H1 (cell line): ENCODE measurements at regions not wholly inside any gene's neighbourhood (a gene's known extent, or its start where the extent isn't known, plus 50 kb on each side); places are given as distances from the start of the nearest gene placed in this dataset.

Experiments
- ASH2L ChIP-seq: fragments of 200-600, 300-600 bp; sonication (generic); IDR thresholded peaks from one replicate; pipeline ENCODE4 v1.7.1; 2017; ENCODE audit warnings: low read length
- EZH2 ChIP-seq: fragments of 200-600 bp; sonication (generic); IDR thresholded peaks from 2 replicates; pipeline ENCODE4 v1.7.1; 2012; ENCODE audit warnings: low read depth, mild to moderate bottlenecking, moderate library complexity, low read length, inconsistent platforms; ENCODE audit not compliant: severe bottlenecking
- SRF ChIP-seq: IDR thresholded peaks from 2 replicates; pipeline ENCODE4 v1.6.1; 2011; ENCODE audit warnings: mild to moderate bottlenecking, low read depth, low read length, moderate library complexity
- TCF12 ChIP-seq: IDR thresholded peaks from 2 replicates; pipeline ENCODE4 v1.6.1; 2011; ENCODE audit warnings: low read depth, mild to moderate bottlenecking, low read length
- TF ChIP-seq, protein P1 (sequence below): IDR thresholded peaks from 2 replicates; pipeline ENCODE4 v1.6.1; 2011; ENCODE audit warnings: low read length, improper control_type of control experiment
- TF ChIP-seq, protein P2 (sequence below): IDR thresholded peaks from 2 replicates; pipeline ENCODE4 v1.6.1; 2012; ENCODE audit warnings: inconsistent platforms
- TF ChIP-seq, protein P3 (sequence below): fragments of 300-600 bp; sonication (generic); IDR thresholded peaks from 2 replicates; pipeline ENCODE4 v1.7.1; 2012; ENCODE audit warnings: low read length, moderate library complexity, mild to moderate bottlenecking, inconsistent platforms; ENCODE audit not compliant: insufficient replicate concordance

DNA sequence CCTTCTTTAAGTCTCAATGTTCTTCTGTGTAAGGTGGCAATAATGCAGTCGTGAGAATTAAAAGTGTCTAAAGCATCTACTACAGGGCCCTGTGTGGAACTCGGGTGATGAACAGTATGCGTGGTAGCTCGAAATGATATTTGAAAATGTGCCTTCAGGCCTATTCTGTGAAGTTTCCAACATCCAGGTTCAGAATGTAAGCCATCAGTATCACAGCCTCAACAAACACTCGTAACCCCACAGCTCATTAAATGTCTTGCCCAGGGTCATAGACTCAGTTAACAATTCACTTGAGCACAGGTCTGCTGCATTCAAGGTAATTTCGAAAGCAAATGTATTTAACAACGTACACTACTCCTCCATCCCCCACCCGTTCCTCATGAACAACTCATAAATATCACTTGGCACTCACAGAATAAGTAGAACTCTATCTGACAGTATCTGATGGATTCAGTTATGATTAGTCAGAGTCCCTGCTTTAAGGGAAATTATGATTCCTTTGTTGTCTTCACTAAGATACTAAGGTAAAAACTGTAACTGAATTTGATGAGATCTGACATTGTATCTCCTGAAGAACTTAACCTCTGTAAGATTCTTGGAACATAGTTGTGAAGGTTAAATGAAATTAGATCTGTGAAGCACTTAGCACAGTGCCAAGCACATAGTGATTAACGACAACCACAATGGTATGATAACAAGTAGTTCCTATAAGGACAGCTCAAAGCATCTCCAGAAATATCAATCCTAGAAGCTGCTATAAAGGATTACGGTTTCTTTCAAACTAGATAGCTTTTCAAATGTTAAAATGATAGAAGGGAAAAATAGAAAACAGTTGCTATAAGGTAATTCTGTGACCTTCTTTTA, 642.3 kb downstream of the TBL1XR1 start (continued):
- TF ChIP-seq, protein P1, sequence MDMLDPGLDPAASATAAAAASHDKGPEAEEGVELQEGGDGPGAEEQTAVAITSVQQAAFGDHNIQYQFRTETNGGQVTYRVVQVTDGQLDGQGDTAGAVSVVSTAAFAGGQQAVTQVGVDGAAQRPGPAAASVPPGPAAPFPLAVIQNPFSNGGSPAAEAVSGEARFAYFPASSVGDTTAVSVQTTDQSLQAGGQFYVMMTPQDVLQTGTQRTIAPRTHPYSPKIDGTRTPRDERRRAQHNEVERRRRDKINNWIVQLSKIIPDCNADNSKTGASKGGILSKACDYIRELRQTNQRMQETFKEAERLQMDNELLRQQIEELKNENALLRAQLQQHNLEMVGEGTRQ: no peak
- TF ChIP-seq SRF (no peak), EZH2 (no peak), ASH2L (no peak), TCF12 (no peak)
- TF ChIP-seq, protein P2, sequence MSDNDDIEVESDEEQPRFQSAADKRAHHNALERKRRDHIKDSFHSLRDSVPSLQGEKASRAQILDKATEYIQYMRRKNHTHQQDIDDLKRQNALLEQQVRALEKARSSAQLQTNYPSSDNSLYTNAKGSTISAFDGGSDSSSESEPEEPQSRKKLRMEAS: no peak
- TF ChIP-seq, protein P3, sequence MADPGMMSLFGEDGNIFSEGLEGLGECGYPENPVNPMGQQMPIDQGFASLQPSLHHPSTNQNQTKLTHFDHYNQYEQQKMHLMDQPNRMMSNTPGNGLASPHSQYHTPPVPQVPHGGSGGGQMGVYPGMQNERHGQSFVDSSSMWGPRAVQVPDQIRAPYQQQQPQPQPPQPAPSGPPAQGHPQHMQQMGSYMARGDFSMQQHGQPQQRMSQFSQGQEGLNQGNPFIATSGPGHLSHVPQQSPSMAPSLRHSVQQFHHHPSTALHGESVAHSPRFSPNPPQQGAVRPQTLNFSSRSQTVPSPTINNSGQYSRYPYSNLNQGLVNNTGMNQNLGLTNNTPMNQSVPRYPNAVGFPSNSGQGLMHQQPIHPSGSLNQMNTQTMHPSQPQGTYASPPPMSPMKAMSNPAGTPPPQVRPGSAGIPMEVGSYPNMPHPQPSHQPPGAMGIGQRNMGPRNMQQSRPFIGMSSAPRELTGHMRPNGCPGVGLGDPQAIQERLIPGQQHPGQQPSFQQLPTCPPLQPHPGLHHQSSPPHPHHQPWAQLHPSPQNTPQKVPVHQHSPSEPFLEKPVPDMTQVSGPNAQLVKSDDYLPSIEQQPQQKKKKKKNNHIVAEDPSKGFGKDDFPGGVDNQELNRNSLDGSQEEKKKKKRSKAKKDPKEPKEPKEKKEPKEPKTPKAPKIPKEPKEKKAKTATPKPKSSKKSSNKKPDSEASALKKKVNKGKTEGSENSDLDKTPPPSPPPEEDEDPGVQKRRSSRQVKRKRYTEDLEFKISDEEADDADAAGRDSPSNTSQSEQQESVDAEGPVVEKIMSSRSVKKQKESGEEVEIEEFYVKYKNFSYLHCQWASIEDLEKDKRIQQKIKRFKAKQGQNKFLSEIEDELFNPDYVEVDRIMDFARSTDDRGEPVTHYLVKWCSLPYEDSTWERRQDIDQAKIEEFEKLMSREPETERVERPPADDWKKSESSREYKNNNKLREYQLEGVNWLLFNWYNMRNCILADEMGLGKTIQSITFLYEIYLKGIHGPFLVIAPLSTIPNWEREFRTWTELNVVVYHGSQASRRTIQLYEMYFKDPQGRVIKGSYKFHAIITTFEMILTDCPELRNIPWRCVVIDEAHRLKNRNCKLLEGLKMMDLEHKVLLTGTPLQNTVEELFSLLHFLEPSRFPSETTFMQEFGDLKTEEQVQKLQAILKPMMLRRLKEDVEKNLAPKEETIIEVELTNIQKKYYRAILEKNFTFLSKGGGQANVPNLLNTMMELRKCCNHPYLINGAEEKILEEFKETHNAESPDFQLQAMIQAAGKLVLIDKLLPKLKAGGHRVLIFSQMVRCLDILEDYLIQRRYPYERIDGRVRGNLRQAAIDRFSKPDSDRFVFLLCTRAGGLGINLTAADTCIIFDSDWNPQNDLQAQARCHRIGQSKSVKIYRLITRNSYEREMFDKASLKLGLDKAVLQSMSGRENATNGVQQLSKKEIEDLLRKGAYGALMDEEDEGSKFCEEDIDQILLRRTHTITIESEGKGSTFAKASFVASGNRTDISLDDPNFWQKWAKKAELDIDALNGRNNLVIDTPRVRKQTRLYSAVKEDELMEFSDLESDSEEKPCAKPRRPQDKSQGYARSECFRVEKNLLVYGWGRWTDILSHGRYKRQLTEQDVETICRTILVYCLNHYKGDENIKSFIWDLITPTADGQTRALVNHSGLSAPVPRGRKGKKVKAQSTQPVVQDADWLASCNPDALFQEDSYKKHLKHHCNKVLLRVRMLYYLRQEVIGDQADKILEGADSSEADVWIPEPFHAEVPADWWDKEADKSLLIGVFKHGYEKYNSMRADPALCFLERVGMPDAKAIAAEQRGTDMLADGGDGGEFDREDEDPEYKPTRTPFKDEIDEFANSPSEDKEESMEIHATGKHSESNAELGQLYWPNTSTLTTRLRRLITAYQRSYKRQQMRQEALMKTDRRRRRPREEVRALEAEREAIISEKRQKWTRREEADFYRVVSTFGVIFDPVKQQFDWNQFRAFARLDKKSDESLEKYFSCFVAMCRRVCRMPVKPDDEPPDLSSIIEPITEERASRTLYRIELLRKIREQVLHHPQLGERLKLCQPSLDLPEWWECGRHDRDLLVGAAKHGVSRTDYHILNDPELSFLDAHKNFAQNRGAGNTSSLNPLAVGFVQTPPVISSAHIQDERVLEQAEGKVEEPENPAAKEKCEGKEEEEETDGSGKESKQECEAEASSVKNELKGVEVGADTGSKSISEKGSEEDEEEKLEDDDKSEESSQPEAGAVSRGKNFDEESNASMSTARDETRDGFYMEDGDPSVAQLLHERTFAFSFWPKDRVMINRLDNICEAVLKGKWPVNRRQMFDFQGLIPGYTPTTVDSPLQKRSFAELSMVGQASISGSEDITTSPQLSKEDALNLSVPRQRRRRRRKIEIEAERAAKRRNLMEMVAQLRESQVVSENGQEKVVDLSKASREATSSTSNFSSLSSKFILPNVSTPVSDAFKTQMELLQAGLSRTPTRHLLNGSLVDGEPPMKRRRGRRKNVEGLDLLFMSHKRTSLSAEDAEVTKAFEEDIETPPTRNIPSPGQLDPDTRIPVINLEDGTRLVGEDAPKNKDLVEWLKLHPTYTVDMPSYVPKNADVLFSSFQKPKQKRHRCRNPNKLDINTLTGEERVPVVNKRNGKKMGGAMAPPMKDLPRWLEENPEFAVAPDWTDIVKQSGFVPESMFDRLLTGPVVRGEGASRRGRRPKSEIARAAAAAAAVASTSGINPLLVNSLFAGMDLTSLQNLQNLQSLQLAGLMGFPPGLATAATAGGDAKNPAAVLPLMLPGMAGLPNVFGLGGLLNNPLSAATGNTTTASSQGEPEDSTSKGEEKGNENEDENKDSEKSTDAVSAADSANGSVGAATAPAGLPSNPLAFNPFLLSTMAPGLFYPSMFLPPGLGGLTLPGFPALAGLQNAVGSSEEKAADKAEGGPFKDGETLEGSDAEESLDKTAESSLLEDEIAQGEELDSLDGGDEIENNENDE: no peak
- TF ChIP-seq, all 59 proteins: peak for 0
